OCI-LY7 (cell line): ENCODE measurements at regions not wholly inside any gene's neighbourhood (a gene's known extent, or its start where the extent isn't known, plus 50 kb on each side); places are given as distances from the start of the nearest gene placed in this dataset.

ENCODE experiments used
- CTCF ChIP-seq: fragments of 200-600 bp; sonication (generic); conservative IDR thresholded peaks from 2 replicates; pipeline ENCODE4 v1.5.1; 2014; ENCODE audit warnings: mild to moderate bottlenecking, antibody characterized with exemption, low read length, moderate library complexity, mixed read lengths
- EZH2phosphoT487 ChIP-seq: fragments of 200-600 bp; sonication (generic); IDR thresholded peaks from 2 replicates; pipeline ENCODE4 v1.6.1; 2018; ENCODE audit warnings: low read depth, borderline replicate concordance, mild to moderate bottlenecking, mixed run types, antibody characterized with exemption, low read length, moderate library complexity, mixed read lengths

DNA sequence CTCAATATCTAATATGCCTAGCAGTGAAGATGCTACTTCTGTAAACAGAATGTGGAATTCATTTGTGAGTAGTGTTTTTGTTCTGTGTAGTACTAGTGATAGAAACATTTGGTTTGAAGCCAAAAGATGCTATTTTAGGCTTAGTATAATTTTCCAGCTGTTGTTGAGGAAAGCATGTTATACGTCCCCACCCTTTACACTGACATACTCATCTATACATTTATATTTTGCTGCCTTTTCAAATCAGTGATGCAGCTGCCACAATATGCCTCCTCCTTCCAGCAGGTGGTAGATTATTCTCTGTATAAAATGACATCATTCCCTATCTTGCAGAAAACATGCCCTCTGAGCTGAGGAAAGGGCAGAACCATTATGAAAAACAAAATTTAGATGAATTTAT lies 1217.6 kb upstream of the GJE1 start:
- TF ChIP-seq CTCF, result 0 out of 2 replicates have a peak, but pooled peaks have one; percentile 11
- TF ChIP-seq EZH2phosphoT487, result no peak
